H1 (cell line): ENCODE measurements at regions not wholly inside any gene's neighbourhood (a gene's known extent, or its start where the extent isn't known, plus 50 kb on each side); places are given as distances from the start of the nearest gene placed in this dataset.

Source experiments
- CTCF ChIA-PET: fragments of 300-600 bp; sonication (Branson Sonifier 250); formaldehyde crosslinking; loops from one replicate; lab custom pipeline; 2021; ENCODE audit not compliant: partially characterized antibody; lab: Charles Lee
- POLR2A ChIA-PET: fragments of 300-600 bp; sonication (Branson Sonifier 250); formaldehyde crosslinking; loops from one replicate; lab custom pipeline; 2021; ENCODE audit warnings: inconsistent platforms; ENCODE audit not compliant: partially characterized antibody; lab: Charles Lee
- DNase-seq, 2 experiments: peaks; one replicate each; pipeline versions ENCODE4 v3.0.0 to v3.0.0-alpha.2; 2010 to 2022; ENCODE audit warnings: low spot score in 2 of 2, low read depth in 1 of 2, mixed read lengths in 1 of 2
- FAIRE-seq: peaks from 2 replicates; lab custom pipeline; 2011; peaks lifted over from hg19 to GRCh38; lab: Jason Lieb, UNC
- H2AFZ ChIP-seq: 2 replicates; pipeline ENCODE4 v1.8.1; 2012; ENCODE audit warnings: low read length, inconsistent platforms
- H2AK5ac ChIP-seq: 2 replicates; pipeline ENCODE4 v1.6.1; 2013; ENCODE audit warnings: low read depth, low read length
- H2BK120ac ChIP-seq: replicated peaks from 2 replicates; pipeline ENCODE3; 2013; ENCODE audit warnings: low read depth, low read length, inconsistent platforms
- H2BK12ac ChIP-seq: 2 replicates; pipeline ENCODE4 v1.6.1; 2013; ENCODE audit warnings: low read depth, low read length
- H2BK15ac ChIP-seq: 2 replicates; pipeline ENCODE4 v1.6.1; 2013; ENCODE audit warnings: low read length
- H2BK20ac ChIP-seq: 2 replicates; pipeline ENCODE4 v1.6.1; 2013; ENCODE audit warnings: low read length
- H2BK5ac ChIP-seq: 2 replicates; pipeline ENCODE4 v1.6.1; 2013; ENCODE audit warnings: low read depth, low read length
- H3K14ac ChIP-seq: 2 replicates; pipeline ENCODE4 v1.6.1; 2013; ENCODE audit warnings: inconsistent platforms; ENCODE audit not compliant: insufficient read length
- H3K18ac ChIP-seq: 2 replicates; pipeline ENCODE4 v1.6.1; 2013; ENCODE audit warnings: low read length; ENCODE audit errors: extremely low read depth
- H3K23ac ChIP-seq: 2 replicates; pipeline ENCODE4 v1.6.1; 2013; ENCODE audit warnings: inconsistent platforms; ENCODE audit not compliant: insufficient read length
- H3K23me2 ChIP-seq: 2 replicates; pipeline ENCODE4 v1.6.1; 2013; ENCODE audit warnings: low read depth, low read length
- H3K27ac ChIP-seq: 2 replicates; pipeline ENCODE4 v1.6.1; 2011; ENCODE audit warnings: low read depth, low read length, inconsistent platforms
- H3K27me3 ChIP-seq, 4 experiments: replicated peaks in 1 of 4; 1 replicate in 1 of 4; 2 replicates in 3 of 4; pipeline versions ENCODE4 v1.6.1 to v1.8.1; 2011 to 2013; ENCODE audit warnings: low read length in 3 of 4, mild to moderate bottlenecking in 3 of 4, inconsistent platforms in 2 of 4, mixed read lengths in 2 of 4, moderate library complexity in 1 of 4; ENCODE audit not compliant: control insufficient read depth in 3 of 4, insufficient read depth in 3 of 4; ENCODE audit errors: extremely low read depth in 1 of 4
- H3K36me3 ChIP-seq, 4 experiments: 2 replicates each; pipeline versions ENCODE4 v1.6.1 to v1.8.1; 2011 to 2013; ENCODE audit warnings: mild to moderate bottlenecking in 4 of 4, low read length in 3 of 4, moderate library complexity in 2 of 4, control low read depth in 1 of 4, inconsistent platforms in 1 of 4; ENCODE audit not compliant: insufficient read depth in 4 of 4, control insufficient read depth in 2 of 4
- H3K4ac ChIP-seq: replicated peaks from 2 replicates; pipeline ENCODE3; 2013; ENCODE audit warnings: low read length, low read depth, mixed read lengths, inconsistent platforms; ENCODE audit not compliant: insufficient read length
- H3K4me1 ChIP-seq, 4 experiments: replicated peaks in 1 of 4; 1 replicate in 1 of 4; 2 replicates in 3 of 4; pipeline versions ENCODE4 v1.6.1 to v1.8.1; 2011 to 2013; ENCODE audit warnings: low read length in 3 of 4, inconsistent platforms in 2 of 4, mixed read lengths in 1 of 4; ENCODE audit not compliant: insufficient read depth in 4 of 4, control insufficient read depth in 3 of 4
- H3K4me2 ChIP-seq, 2 experiments: 2 replicates each; pipeline versions ENCODE4 v1.6.1 to v1.8.1; 2011 to 2013; ENCODE audit warnings: low read depth in 2 of 2, low read length in 2 of 2, control low read depth in 1 of 2, inconsistent platforms in 1 of 2, mild to moderate bottlenecking in 1 of 2; ENCODE audit not compliant: insufficient read depth in 1 of 2
- H3K4me3 ChIP-seq, 4 experiments: fragments of 200-600, 300-600 bp in 1 of 4; sonication (generic), shearing (Covaris generic), sonication (Bioruptor Twin) in 1 of 4; 2 replicates each; pipeline versions ENCODE4 v1.5.1 to v1.8.1; 2011 to 2016; ENCODE audit warnings: low read length in 4 of 4, low read depth in 3 of 4, control low read depth in 2 of 4, inconsistent platforms in 2 of 4, mild to moderate bottlenecking in 2 of 4, mixed read lengths in 1 of 4, moderate library complexity in 1 of 4; ENCODE audit not compliant: insufficient read depth in 2 of 4; ENCODE audit errors: extremely low read depth in 1 of 4
- H3K56ac ChIP-seq: replicated peaks from 2 replicates; pipeline ENCODE3; 2013; ENCODE audit warnings: low read depth, mild to moderate bottlenecking, mixed read lengths, low read length, inconsistent platforms; ENCODE audit not compliant: insufficient read length
- H3K79me1 ChIP-seq: 2 replicates; pipeline ENCODE4 v1.6.1; 2013; ENCODE audit warnings: low read depth, low read length, control low read depth
- H3K79me2 ChIP-seq, 2 experiments: 2 replicates each; pipeline versions ENCODE4 v1.6.1 to v1.8.1; 2012 to 2013; ENCODE audit warnings: low read length in 2 of 2, mild to moderate bottlenecking in 2 of 2, inconsistent platforms in 1 of 2; ENCODE audit not compliant: insufficient read depth in 2 of 2, control insufficient read depth in 1 of 2
- H3K9ac ChIP-seq, 4 experiments: replicated peaks in 1 of 4; 1 replicate in 1 of 4; 2 replicates in 3 of 4; pipeline versions ENCODE4 v1.6.1 to v1.8.1; 2011 to 2013; ENCODE audit warnings: low read depth in 3 of 4, low read length in 3 of 4, control low read depth in 2 of 4, mild to moderate bottlenecking in 2 of 4, moderate library complexity in 2 of 4, inconsistent platforms in 1 of 4; ENCODE audit errors: extremely low read depth in 1 of 4
- H3K9me3 ChIP-seq, 2 experiments: 2 replicates each; pipeline versions ENCODE4 v1.6.1 to v1.8.1; 2012 to 2013; ENCODE audit warnings: mild to moderate bottlenecking in 2 of 2, moderate library complexity in 2 of 2, control low read depth in 1 of 2, inconsistent platforms in 1 of 2, low read depth in 1 of 2, low read length in 1 of 2, mixed read lengths in 1 of 2; ENCODE audit not compliant: insufficient read depth in 2 of 2
- H4K20me1 ChIP-seq, 2 experiments: replicated peaks in 1 of 2; 2 replicates each; pipeline versions ENCODE3 to v1.8.1; 2011 to 2013; ENCODE audit warnings: inconsistent platforms in 2 of 2, low read length in 2 of 2, mild to moderate bottlenecking in 1 of 2; ENCODE audit not compliant: insufficient read depth in 2 of 2, control insufficient read depth in 1 of 2
- H4K5ac ChIP-seq: 2 replicates; pipeline ENCODE4 v1.6.1; 2013; ENCODE audit warnings: low read length, low read depth, mixed read lengths, inconsistent platforms; ENCODE audit not compliant: insufficient read length
- H4K8ac ChIP-seq: 2 replicates; pipeline ENCODE4 v1.8.0; 2013; ENCODE audit warnings: mild to moderate bottlenecking, moderate library complexity, low read length, inconsistent platforms; ENCODE audit not compliant: insufficient read depth; ENCODE audit errors: extremely low read depth
- H4K91ac ChIP-seq: replicated peaks from 2 replicates; pipeline ENCODE3; 2013; ENCODE audit warnings: low read length, mixed read lengths, inconsistent platforms; ENCODE audit not compliant: insufficient read length
- ASH2L ChIP-seq: fragments of 200-600, 300-600 bp; sonication (generic); IDR thresholded peaks from one replicate; pipeline ENCODE4 v1.7.1; 2017; ENCODE audit warnings: low read length
- CEBPB ChIP-seq: IDR thresholded peaks from 2 replicates; pipeline ENCODE4 v1.6.1; 2012; ENCODE audit warnings: low read depth, low read length
- CHD2 ChIP-seq: IDR thresholded peaks from 2 replicates; pipeline ENCODE4 v1.6.1; 2012; ENCODE audit warnings: low read length, improper control_type of control experiment
- GABPA ChIP-seq: IDR thresholded peaks from 2 replicates; pipeline ENCODE4 v1.6.1; 2011; ENCODE audit warnings: mild to moderate bottlenecking, low read length, moderate library complexity, borderline replicate concordance; ENCODE audit not compliant: insufficient read depth
- HDAC6 ChIP-seq: IDR thresholded peaks from one replicate; pipeline ENCODE4 v1.7.1; 2012; ENCODE audit warnings: low read depth, mild to moderate bottlenecking, inconsistent platforms, low read length, moderate library complexity
- JUN ChIP-seq: IDR thresholded peaks from 2 replicates; pipeline ENCODE4 v1.6.1; 2011; ENCODE audit warnings: low read depth, mild to moderate bottlenecking, improper control_type of control experiment, low read length
- NANOG ChIP-seq: IDR thresholded peaks from 2 replicates; pipeline ENCODE4 v1.6.1; 2011; ENCODE audit warnings: low read length, low read depth, mild to moderate bottlenecking, inconsistent platforms; ENCODE audit not compliant: insufficient read depth, poor library complexity, severe bottlenecking
- PHF8 ChIP-seq: fragments of 200-600 bp; sonication (generic); conservative IDR thresholded peaks from 2 replicates; pipeline ENCODE4 v1.7.1; 2012; ENCODE audit warnings: low read depth, mild to moderate bottlenecking, inconsistent platforms, low read length, moderate library complexity
- POU5F1 ChIP-seq: IDR thresholded peaks from 2 replicates; pipeline ENCODE4 v1.6.1; 2011; ENCODE audit warnings: low read depth, mild to moderate bottlenecking, low read length, moderate library complexity
- SAP30 ChIP-seq: fragments of 300-600 bp; sonication (generic); IDR thresholded peaks from 2 replicates; pipeline ENCODE4 v1.7.1; 2012; ENCODE audit warnings: low read length, moderate library complexity, mild to moderate bottlenecking, inconsistent platforms; ENCODE audit not compliant: insufficient read depth, insufficient replicate concordance
- SP4 ChIP-seq: IDR thresholded peaks from 2 replicates; pipeline ENCODE4 v1.6.1; 2012; ENCODE audit warnings: low read length, inconsistent platforms
- YY1 ChIP-seq: IDR thresholded peaks from 2 replicates; pipeline ENCODE4 v1.6.1; 2011; ENCODE audit warnings: low read depth, mild to moderate bottlenecking, low read length
- WGBS, 2 experiments: shearing (Covaris generic) in 1 of 2; methylation state at CpG; one replicate each; pipeline versions ENCODE4 v1.1.6 to v1.1.7; 2013 to 2015; ENCODE audit warnings: low lambda C conversion rate in 2 of 2, mixed read lengths in 2 of 2, inconsistent platforms in 1 of 2, low coverage in 1 of 2, missing lambda C conversion rate in 1 of 2; ENCODE audit not compliant: insufficient replicate concordance in 2 of 2, insufficient coverage in 1 of 2, insufficient read length in 1 of 2; ENCODE audit errors: extremely low coverage in 1 of 2, missing lambda C conversion rate in 1 of 2; 5-methylcytosine and 5-hydroxymethylcytosine counted together
- TF ChIP-seq, protein P1 (sequence below): IDR thresholded peaks from 2 replicates; pipeline ENCODE4 v1.6.1; 2012; ENCODE audit warnings: inconsistent platforms

DNA sequence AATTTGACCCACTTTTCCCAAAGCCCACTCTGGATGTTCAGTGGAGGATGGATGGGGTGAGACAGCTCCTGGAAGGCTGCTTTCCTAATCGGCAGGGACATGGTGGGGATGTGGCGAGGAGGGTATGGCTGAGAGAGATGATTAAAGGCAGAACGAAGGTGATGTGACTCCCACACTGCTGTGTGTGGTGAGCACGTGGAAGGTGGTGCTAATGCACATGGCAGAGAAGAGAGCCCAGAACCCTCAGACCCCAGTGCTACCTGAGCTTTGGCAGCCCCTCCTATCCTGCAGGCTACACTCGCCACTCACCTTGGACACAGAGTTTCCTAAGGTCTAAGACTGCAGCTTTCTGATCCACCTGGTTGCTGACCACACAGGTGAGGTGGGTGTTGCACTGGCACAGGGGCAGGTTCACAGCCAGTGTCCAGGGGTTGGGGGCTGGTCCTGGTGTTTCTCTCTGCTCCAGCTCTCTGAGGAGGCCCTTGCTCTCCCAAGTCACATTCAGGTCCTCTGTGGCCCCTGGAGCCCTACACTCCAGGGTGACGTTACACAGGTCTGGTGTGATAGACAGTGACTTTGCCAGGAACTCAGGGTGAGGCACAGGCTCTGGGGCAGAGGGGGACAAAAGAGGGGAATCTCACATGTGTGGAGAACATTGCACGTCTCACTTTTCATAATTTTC, 151.4 kb upstream of the ETV3 start:
- Histone ChIP-seq H2AK5ac (no peak overlapping the region), H2BK20ac (no peak overlapping the region), H3K4me1 (no peaks in the 10 kb centered on the region), H3K79me1 (no peaks in the 10 kb centered on the region), H3K4ac (no peak overlapping the region), H3K23me2 (no peaks in the 10 kb centered on the region), H3K23ac (no peak overlapping the region), H2BK12ac (no peak overlapping the region), H3K79me2 (no peaks in the 10 kb centered on the region), H3K9me3 (no peaks in the 10 kb centered on the region), H3K14ac (no peak overlapping the region), H2AFZ (no peak overlapping the region), H4K91ac (no peak overlapping the region), H3K56ac (no peak overlapping the region), H4K20me1 (no peaks in the 10 kb centered on the region), H2BK120ac (no peak overlapping the region), H3K4me3 (no peak overlapping the region), H3K27me3 (peaks cover 0 to 6% (median 1%) of the 10 kb centered on the region in 4 experiments; a peak in 2 of 7 replicates), H3K36me3 (no peaks in the 10 kb centered on the region), H3K4me2 (no peak overlapping the region), H3K18ac (no peak overlapping the region), H3K9ac (no peak overlapping the region), H3K27ac (no peak overlapping the region), H2BK5ac (no peak overlapping the region), H2BK15ac (peak overlapping the region; percentile 50), H4K8ac (no peak overlapping the region), H4K5ac (no peak overlapping the region)
- DNase-seq (peak in 1 of 2 experiments; percentile 29), FAIRE-seq (no peak)
- POLR2A ChIA-PET = no interaction called here
- CTCF ChIA-PET = interaction anchor here (0.7 to 2.0 kb wide), 9 partner anchors 8 to 291 kb away, joined by 3 to 7 read pairs (median 4); no protein-coding TSS in a partner anchor
- WGBS, 2 experiments = 77% methylated on average over 6 of the region's 7 CpGs; no CpG with 5 or more reads in 1 of the 2 experiments
- no peak for TF ChIP-seq CEBPB
- TF ChIP-seq SAP30 = no peak
- no peak for TF ChIP-seq ASH2L
- TF ChIP-seq, protein P1, sequence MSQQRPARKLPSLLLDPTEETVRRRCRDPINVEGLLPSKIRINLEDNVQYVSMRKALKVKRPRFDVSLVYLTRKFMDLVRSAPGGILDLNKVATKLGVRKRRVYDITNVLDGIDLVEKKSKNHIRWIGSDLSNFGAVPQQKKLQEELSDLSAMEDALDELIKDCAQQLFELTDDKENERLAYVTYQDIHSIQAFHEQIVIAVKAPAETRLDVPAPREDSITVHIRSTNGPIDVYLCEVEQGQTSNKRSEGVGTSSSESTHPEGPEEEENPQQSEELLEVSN = no peak
- no peak for TF ChIP-seq SP4
- TF ChIP-seq NANOG = no peak
- TF ChIP-seq GABPA = no peak
- TF ChIP-seq CHD2 = no peak
- no peak for TF ChIP-seq POU5F1
- no peak for TF ChIP-seq YY1
- no peak for TF ChIP-seq JUN
- TF ChIP-seq PHF8 = no peak
- TF ChIP-seq HDAC6 = no peak
